ENCODE measurements at regions not wholly inside any gene's neighbourhood (a gene's known extent, or its start where the extent isn't known, plus 50 kb on each side); places are given as distances from the start of the nearest gene placed in this dataset.

GRCh38 chr9:1271367-1271766, 221.2 kb downstream of the DMRT2 start:
- H3K9me3 ChIP-seq (replicated peaks; ENCODE audit: control insufficient read depth, insufficient read depth, low read length): peaks cover 2% of the 10 kb centered on the region
- H4K20me1 ChIP-seq (replicated peaks; ENCODE audit: control insufficient read depth, extremely low read depth, insufficient read depth, low read length): no peaks in the 10 kb centered on the region
- ChIA-PET CTCF (no interaction called here), POLR2A (no interaction called here)
- FAIRE-seq: no peak
- H3K9me1 ChIP-seq (replicated peaks; ENCODE audit: control insufficient read depth, extremely low read depth, insufficient read depth, low read length): no peaks in the 10 kb centered on the region
- intact Hi-C loops (cut with micrococcal nuclease): no loop called here
- DNase-seq (ENCODE audit: low read depth, low spot score): no peak
- no peaks in the 10 kb centered on the region for H3K4me1 ChIP-seq (ENCODE audit: control insufficient read depth, extremely low read depth, insufficient read depth, low read length)
- dilution Hi-C loops (cut with MboI; ENCODE audit: extremely low pct_ligation_motif_present, low sequenced_read_pairs): no loop called here
- no peak overlapping the region for H3K4me3 ChIP-seq (replicated peaks in 1 of 3; ENCODE audit: insufficient read depth in 1 of 3, low read depth in 1 of 3, low read length in 3 of 3)
- BruUV-seq (replicated peaks): no TSS peak
- TF ChIP-seq EZH2 (IDR thresholded peaks at IDR 0.05; ENCODE audit: borderline replicate concordance, low read depth, low read length, severe bottlenecking): no peak
- no peak for TF ChIP-seq CTCF (IDR thresholded peaks at IDR 0.05; ENCODE audit: extremely low read depth in 1 of 2, insufficient read depth in 1 of 2, low read depth in 1 of 2, low read length in 2 of 2)
- no peak for TF ChIP-seq POLR2A (IDR thresholded peaks at IDR 0.05; ENCODE audit: low read depth, low read length)
- TF ChIP-seq MYC (IDR thresholded peaks at IDR 0.05; ENCODE audit: low read depth, low read length): no peak
- no peak for TF ChIP-seq POLR2AphosphoS5 (IDR thresholded peaks at IDR 0.05; ENCODE audit: insufficient read depth, low read depth, low read length)
- no peaks in the 10 kb centered on the region for H3K79me2 ChIP-seq (ENCODE audit: control insufficient read depth, insufficient read depth, low read length)
- H3K36me3 ChIP-seq (ENCODE audit: control insufficient read depth in 2 of 2, extremely low read depth in 1 of 2, insufficient read depth in 2 of 2, low read length in 2 of 2): no peaks in the 10 kb centered on the region
- no peak overlapping the region for H3K4me2 ChIP-seq (ENCODE audit: insufficient read depth, low read length)
- H3K9ac ChIP-seq (replicated peaks; ENCODE audit: extremely low read depth, insufficient read depth, low read length): no peak overlapping the region
- no peak overlapping the region for H2AFZ ChIP-seq (ENCODE audit: low read depth, low read length)
- H3K27me3 ChIP-seq (ENCODE audit: control insufficient read depth in 2 of 2, insufficient read depth in 2 of 2, low read length in 2 of 2): no peaks in the 10 kb centered on the region
- no peak overlapping the region for H3K27ac ChIP-seq (ENCODE audit: insufficient read depth, low read depth, low read length)

- intact Hi-C loops (cut with micrococcal nuclease): no loop called here
- BruUV-seq (replicated peaks): no TSS peak
Measured at GRCh38 chr9:1271786-1272185, 221.6 kb downstream of the DMRT2 start.

More at GRCh38 chr9:1271786-1272185, 221.6 kb downstream of the DMRT2 start:
- Histone ChIP-seq H2AFZ (ENCODE audit: low read depth, low read length) (no peak overlapping the region), H3K4me1 (ENCODE audit: control insufficient read depth, extremely low read depth, insufficient read depth, low read length) (no peaks in the 10 kb centered on the region), H3K9me3 (replicated peaks; ENCODE audit: control insufficient read depth, insufficient read depth, low read length) (peaks cover 2% of the 10 kb centered on the region), H3K4me2 (ENCODE audit: insufficient read depth, low read length) (no peak overlapping the region), H4K20me1 (replicated peaks; ENCODE audit: control insufficient read depth, extremely low read depth, insufficient read depth, low read length) (no peaks in the 10 kb centered on the region), H3K9me1 (replicated peaks; ENCODE audit: control insufficient read depth, extremely low read depth, insufficient read depth, low read length) (no peaks in the 10 kb centered on the region), H3K27ac (ENCODE audit: insufficient read depth, low read depth, low read length) (no peak overlapping the region), H3K9ac (replicated peaks; ENCODE audit: extremely low read depth, insufficient read depth, low read length) (no peak overlapping the region), H3K36me3 (ENCODE audit: control insufficient read depth in 2 of 2, extremely low read depth in 1 of 2, insufficient read depth in 2 of 2, low read length in 2 of 2) (no peaks in the 10 kb centered on the region), H3K79me2 (ENCODE audit: control insufficient read depth, insufficient read depth, low read length) (no peaks in the 10 kb centered on the region), H3K4me3 (replicated peaks in 1 of 3; ENCODE audit: insufficient read depth in 1 of 3, low read depth in 1 of 3, low read length in 3 of 3) (no peak overlapping the region), H3K27me3 (ENCODE audit: control insufficient read depth in 2 of 2, insufficient read depth in 2 of 2, low read length in 2 of 2) (no peaks in the 10 kb centered on the region)
- ChIA-PET POLR2A (no interaction called here), CTCF (no interaction called here)
- TF ChIP-seq MAX (IDR thresholded peaks at IDR 0.05; ENCODE audit: insufficient read depth, insufficient read length): no peak
- TF ChIP-seq GATA2 (IDR thresholded peaks at IDR 0.05; ENCODE audit: insufficient read depth, insufficient read length, low read depth, low read length): no peak
- no peak for TF ChIP-seq CTCF (IDR thresholded peaks at IDR 0.05; ENCODE audit: extremely low read depth in 1 of 2, insufficient read depth in 1 of 2, low read depth in 1 of 2, low read length in 2 of 2)
- no peak for TF ChIP-seq POLR2AphosphoS5 (IDR thresholded peaks at IDR 0.05; ENCODE audit: insufficient read depth, low read depth, low read length)
- TF ChIP-seq JUN (IDR thresholded peaks at IDR 0.05; ENCODE audit: borderline replicate concordance, insufficient read depth, insufficient read length, low read depth): no peak
- no peak for TF ChIP-seq MYC (IDR thresholded peaks at IDR 0.05; ENCODE audit: low read depth, low read length)
- TF ChIP-seq EZH2 (IDR thresholded peaks at IDR 0.05; ENCODE audit: borderline replicate concordance, low read depth, low read length, severe bottlenecking): no peak
- no peak for TF ChIP-seq POLR2A (IDR thresholded peaks at IDR 0.05; ENCODE audit: low read depth, low read length)
- no peak for TF ChIP-seq FOS (IDR thresholded peaks at IDR 0.05; ENCODE audit: borderline replicate concordance, insufficient read depth, low read length)
- no peak for DNase-seq (ENCODE audit: low read depth, low spot score)
- dilution Hi-C loops (cut with MboI; ENCODE audit: extremely low pct_ligation_motif_present, low sequenced_read_pairs): no loop called here
- no peak for FAIRE-seq

Measured in endothelial cell of umbilical vein (primary cell).